ENCODE measurements at regions not wholly inside any gene's neighbourhood (a gene's known extent, or its start where the extent isn't known, plus 50 kb on each side); places are given as distances from the start of the nearest gene placed in this dataset.

DNA sequence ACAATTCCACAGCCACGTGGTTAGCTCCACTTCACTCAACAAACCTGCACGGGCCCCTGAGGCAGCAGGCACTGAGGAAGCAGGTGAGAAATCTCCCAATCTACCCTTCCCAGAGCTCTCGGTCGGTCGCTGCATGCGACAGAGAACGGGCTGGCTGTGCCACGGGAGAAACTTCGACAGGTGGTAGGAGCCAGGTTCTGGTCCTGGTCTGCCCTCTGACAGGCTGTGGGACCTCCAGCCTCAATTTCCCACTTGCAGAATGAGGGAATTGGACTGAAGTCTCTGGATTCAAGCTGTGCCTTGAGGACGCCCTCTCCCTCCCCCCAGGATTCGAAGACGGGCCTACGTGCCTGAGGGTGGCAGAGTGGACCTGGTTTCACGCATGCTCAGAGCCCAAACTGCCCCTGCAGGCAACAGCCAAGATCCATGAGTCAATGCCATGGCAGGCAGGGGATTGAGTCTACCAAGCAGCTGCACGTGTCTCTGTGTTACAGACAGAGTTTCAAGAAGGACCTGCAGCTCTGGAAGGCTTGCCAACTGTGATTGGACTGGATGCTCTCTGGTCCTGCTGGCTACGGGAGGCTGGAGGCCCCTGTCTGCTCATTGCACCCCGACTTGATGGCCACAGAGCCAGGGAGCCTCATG lies 215.0 kb downstream of the USP6NL start:
- Histone ChIP-seq H3K27me3 (ENCODE audit: insufficient read depth) (no peaks in the 10 kb centered on the region), H3K36me3 (replicated peaks in 1 of 2; ENCODE audit: control insufficient read depth in 1 of 2, insufficient read depth in 2 of 2, low read length in 1 of 2) (no peaks in the 10 kb centered on the region), H2AFZ (ENCODE audit: low read depth) (no peak overlapping the region), H3K9me2 (no peaks in the 10 kb centered on the region), H3K4me1 (ENCODE audit: control insufficient read depth in 1 of 2, insufficient read depth in 2 of 2, low read depth in 1 of 2, low read length in 1 of 2) (no peaks in the 10 kb centered on the region), H3K4me2 (no peak overlapping the region), H3K27ac (ENCODE audit: low read depth in 2 of 2, low read length in 1 of 2) (no peak overlapping the region), H3K9ac (no peak overlapping the region), H3K9me3 (no peaks in the 10 kb centered on the region), H3F3A (replicated peaks; ENCODE audit: insufficient read depth) (no peaks in the 10 kb centered on the region), H4K20me1 (ENCODE audit: insufficient read depth) (no peaks in the 10 kb centered on the region), H3K4me3 (ENCODE audit: low read depth in 2 of 2, low read length in 1 of 2) (no peak overlapping the region), H3K79me2 (ENCODE audit: insufficient read depth) (no peaks in the 10 kb centered on the region)
- TF ChIP-seq MEF2A (IDR thresholded peaks at IDR 0.05; ENCODE audit: borderline replicate concordance, low read depth), result no peak
- TF ChIP-seq ZBTB33 (IDR thresholded peaks at IDR 0.05; ENCODE audit: borderline replicate concordance, low read depth), result no peak
- TF ChIP-seq CTCF (IDR thresholded peaks at IDR 0.05), result no peak
- TF ChIP-seq RXRA (IDR thresholded peaks at IDR 0.05; ENCODE audit: borderline replicate concordance, low read depth), result no peak
- TF ChIP-seq FOXJ3 (CRISPR knock-in tag; IDR thresholded peaks at IDR 0.05), result no peak
- TF ChIP-seq REST (IDR thresholded peaks at IDR 0.05; ENCODE audit: low read depth, low read length), result no peak
- no peak for TF ChIP-seq MAX (IDR thresholded peaks at IDR 0.05; ENCODE audit: low read depth)
- CTCF ChIA-PET, result interaction anchor here (1.1 kb wide), 1 partner anchor 76 kb away, joined by 3 read pairs; no protein-coding TSS in a partner anchor
- POLR2A ChIA-PET, result no interaction called here
- DNase-seq, result no peak
- 55% methylated on average over 14 of the region's 17 CpGs for WGBS (ENCODE audit: low lambda C conversion rate)

Data from SK-N-SH (cell line).